ENCODE measurements at regions not wholly inside any gene's neighbourhood (a gene's known extent, or its start where the extent isn't known, plus 50 kb on each side); places are given as distances from the start of the nearest gene placed in this dataset.

- DNase-seq (ENCODE audit: low spot score) (no peak), ATAC-seq (no peak), FAIRE-seq (no peak)
- H3K27ac ChIP-seq (ENCODE audit: extremely low read length, insufficient read depth, low read length) = no peak overlapping the region
- H3K4me2 ChIP-seq (ENCODE audit: low read depth, low read length) = no peak overlapping the region
- ChIA-PET POLR2A (no interaction called here), CTCF (ENCODE audit: low intra/inter-chr PET ratio, low total read pairs) (no interaction called here)
- H3K79me2 ChIP-seq (ENCODE audit: insufficient read depth, low read length) = no peaks in the 10 kb centered on the region
- no peaks in the 10 kb centered on the region for H4K20me1 ChIP-seq (ENCODE audit: insufficient read depth, low read length)
- no peaks in the 10 kb centered on the region for H3K36me3 ChIP-seq (replicated peaks in 1 of 2; ENCODE audit: control insufficient read depth in 1 of 2, insufficient read depth in 2 of 2, low read length in 2 of 2)
- no peaks in the 10 kb centered on the region; a peak in 1 of 5 replicates for H3K27me3 ChIP-seq (ENCODE audit: control insufficient read depth in 1 of 2, insufficient read depth in 2 of 2, low read length in 2 of 2)
- H3K4me1 ChIP-seq (ENCODE audit: insufficient read depth, low read length) = peaks cover 18% of the 10 kb centered on the region
- in situ Hi-C loops (cut with HindIII; ENCODE audit: extremely low pct_ligation_motif_present, low pct_unique_long_range_greater_than_20kb) = no loop called here
- no TSS peak for BruUV-seq (replicated peaks)
- H3K4me3 ChIP-seq (replicated peaks in 1 of 3; ENCODE audit: insufficient read depth in 1 of 3, low read depth in 2 of 3, low read length in 3 of 3) = no peak overlapping the region
- no peaks in the 10 kb centered on the region for H3K9me3 ChIP-seq (ENCODE audit: low read length)
- intact Hi-C loops (cut with micrococcal nuclease; ENCODE audit: unreplicated experiment) = no loop called here
- H2AFZ ChIP-seq (ENCODE audit: low read length) = no peak overlapping the region
- no peak overlapping the region for H3K9ac ChIP-seq (ENCODE audit: insufficient read depth, low read depth, low read length)
- WGBS (ENCODE audit: low lambda C conversion rate) = 17% methylated on average over 4 of the region's 4 CpGs
- TF ChIP-seq NRL (CRISPR knock-in tag; IDR thresholded peaks at IDR 0.05; ENCODE audit: borderline replicate concordance) (no peak), SMC3 (IDR thresholded peaks at IDR 0.05; ENCODE audit: low read length) (peak; percentile 39; the same call in 1 of the 2 replicates), CTCF (CRISPR knock-in tag; IDR thresholded peaks at IDR 0.05) (peak; percentile 61), ZNF790 (CRISPR knock-in tag; IDR thresholded peaks at IDR 0.05; ENCODE audit: borderline replicate concordance) (no peak), HMGXB4 (CRISPR knock-in tag; IDR thresholded peaks at IDR 0.05; ENCODE audit: borderline replicate concordance in 1 of 2, low read depth in 1 of 2) (no peak), WIZ (CRISPR knock-in tag; IDR thresholded peaks at IDR 0.05) (no peak), CHD4 (IDR thresholded peaks at IDR 0.05; ENCODE audit: borderline replicate concordance, low read length) (no peak), ZZZ3 (CRISPR knock-in tag; IDR thresholded peaks at IDR 0.05; ENCODE audit: borderline replicate concordance) (no peak), BHLHE40 (IDR thresholded peaks at IDR 0.05; ENCODE audit: low read length) (no peak), ZGPAT (CRISPR knock-in tag; IDR thresholded peaks at IDR 0.05) (no peak), XRCC5 (optimal IDR thresholded peaks at IDR 0.05; ENCODE audit: low read length) (peak; percentile 24), RFX3 (CRISPR knock-in tag; IDR thresholded peaks at IDR 0.05) (no peak), PLSCR1 (CRISPR knock-in tag; IDR thresholded peaks at IDR 0.05; ENCODE audit: borderline replicate concordance) (no peak), SP1 (IDR thresholded peaks at IDR 0.05) (no peak), SP1 (CRISPR knock-in tag; IDR thresholded peaks at IDR 0.05) (no peak), ATF3 (CRISPR knock-in tag; IDR thresholded peaks at IDR 0.05) (no peak), DPF2 (CRISPR knock-in tag; IDR thresholded peaks at IDR 0.05; ENCODE audit: borderline replicate concordance, low read depth) (no peak), KAT8 (CRISPR knock-in tag; IDR thresholded peaks at IDR 0.05) (no peak), FLYWCH1 (CRISPR knock-in tag; IDR thresholded peaks at IDR 0.05) (no peak), ZMAT3 (CRISPR knock-in tag; conservative IDR thresholded peaks at IDR 0.05) (no peak), RFXAP (CRISPR knock-in tag; IDR thresholded peaks at IDR 0.05; ENCODE audit: borderline replicate concordance) (no peak), SIN3B (IDR thresholded peaks at IDR 0.05; ENCODE audit: low read length) (no peak)
Measured at GRCh38 chr1:19582318-19582717, 61.8 kb upstream of the NBL1 start.
